KMS-11 (cell line): ENCODE measurements at regions not wholly inside any gene's neighbourhood (a gene's known extent, or its start where the extent isn't known, plus 50 kb on each side); places are given as distances from the start of the nearest gene placed in this dataset.

Experiments used
- H2AFZ ChIP-seq: fragments of 200-600 bp; sonication (generic); 2 replicates; pipeline ENCODE4 v1.6.1; 2016; ENCODE audit warnings: antibody characterized with exemption, mixed run types, low read depth
- H3K27ac ChIP-seq: fragments of 200-600 bp; sonication (generic); 2 replicates; pipeline ENCODE4 v1.6.1; 2016; ENCODE audit warnings: mild to moderate bottlenecking, mixed run types
- H3K27me3 ChIP-seq: fragments of 200-600 bp; sonication (generic); 2 replicates; pipeline ENCODE4 v1.6.1; 2017; ENCODE audit warnings: mild to moderate bottlenecking, low read depth, mixed run types, moderate library complexity; ENCODE audit not compliant: insufficient read depth
- H3K36me3 ChIP-seq: fragments of 200-600 bp; sonication (generic); 2 replicates; pipeline ENCODE4 v1.6.1; 2017; ENCODE audit warnings: mild to moderate bottlenecking, mixed run types; ENCODE audit not compliant: insufficient read depth
- H3K4me1 ChIP-seq: fragments of 200-600 bp; sonication (generic); 2 replicates; pipeline ENCODE4 v1.6.1; 2016; ENCODE audit warnings: mild to moderate bottlenecking, low read depth, mixed run types; ENCODE audit not compliant: poor library complexity, severe bottlenecking
- H3K4me2 ChIP-seq: fragments of 200-600 bp; sonication (generic); 2 replicates; pipeline ENCODE4 v1.7.0; 2016; ENCODE audit warnings: mild to moderate bottlenecking, mixed run types
- H3K4me3 ChIP-seq: fragments of 200-600 bp; sonication (generic); IDR thresholded peaks from 2 replicates; pipeline ENCODE4 v1.6.1; 2017; ENCODE audit warnings: low read depth, low read length, mixed read lengths; ENCODE audit not compliant: insufficient read depth
- H3K79me2 ChIP-seq: fragments of 200-600 bp; sonication (generic); 2 replicates; pipeline ENCODE4 v1.6.1; 2016; ENCODE audit warnings: low read depth, mixed run types; ENCODE audit not compliant: insufficient read depth
- H3K9ac ChIP-seq: fragments of 200-600 bp; sonication (generic); 2 replicates; pipeline ENCODE4 v1.6.1; 2016; ENCODE audit warnings: mild to moderate bottlenecking, mixed run types
- H4K20me1 ChIP-seq: fragments of 200-600 bp; sonication (generic); 2 replicates; pipeline ENCODE4 v1.6.1; 2016; ENCODE audit warnings: mild to moderate bottlenecking, mixed run types; ENCODE audit not compliant: insufficient read depth
- TF ChIP-seq, protein P1 (sequence below): fragments of 200-600 bp; sonication (generic); conservative IDR thresholded peaks from 2 replicates; pipeline ENCODE4 v1.6.1; 2017; ENCODE audit warnings: low read depth, mild to moderate bottlenecking, antibody characterized with exemption, low read length, moderate library complexity, mixed read lengths

DNA sequence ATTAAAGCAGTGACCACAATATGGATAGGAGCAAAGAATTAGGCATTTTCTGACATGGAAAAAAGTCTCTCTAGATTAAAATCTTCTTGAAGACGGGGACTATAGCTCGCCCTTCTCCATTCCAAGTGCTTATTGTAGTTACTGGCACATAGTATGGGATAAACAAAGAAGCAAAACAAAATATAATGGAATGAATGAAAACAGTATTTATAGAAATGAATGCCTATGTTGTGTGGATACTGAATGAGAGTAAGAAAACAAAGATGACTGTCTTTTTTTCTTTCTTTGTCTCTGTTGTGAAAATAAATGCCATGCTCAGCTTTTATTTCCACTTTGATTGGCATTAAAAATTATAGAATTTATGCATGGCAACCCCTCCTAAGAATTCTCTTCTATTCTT, 1414.3 kb upstream of the ACO1 start:
- H3K4me3 ChIP-seq: no peak overlapping the region
- H3K79me2 ChIP-seq: no peaks in the 10 kb centered on the region
- no peaks in the 10 kb centered on the region for H3K36me3 ChIP-seq
- no peak overlapping the region for H2AFZ ChIP-seq
- TF ChIP-seq, protein P1, sequence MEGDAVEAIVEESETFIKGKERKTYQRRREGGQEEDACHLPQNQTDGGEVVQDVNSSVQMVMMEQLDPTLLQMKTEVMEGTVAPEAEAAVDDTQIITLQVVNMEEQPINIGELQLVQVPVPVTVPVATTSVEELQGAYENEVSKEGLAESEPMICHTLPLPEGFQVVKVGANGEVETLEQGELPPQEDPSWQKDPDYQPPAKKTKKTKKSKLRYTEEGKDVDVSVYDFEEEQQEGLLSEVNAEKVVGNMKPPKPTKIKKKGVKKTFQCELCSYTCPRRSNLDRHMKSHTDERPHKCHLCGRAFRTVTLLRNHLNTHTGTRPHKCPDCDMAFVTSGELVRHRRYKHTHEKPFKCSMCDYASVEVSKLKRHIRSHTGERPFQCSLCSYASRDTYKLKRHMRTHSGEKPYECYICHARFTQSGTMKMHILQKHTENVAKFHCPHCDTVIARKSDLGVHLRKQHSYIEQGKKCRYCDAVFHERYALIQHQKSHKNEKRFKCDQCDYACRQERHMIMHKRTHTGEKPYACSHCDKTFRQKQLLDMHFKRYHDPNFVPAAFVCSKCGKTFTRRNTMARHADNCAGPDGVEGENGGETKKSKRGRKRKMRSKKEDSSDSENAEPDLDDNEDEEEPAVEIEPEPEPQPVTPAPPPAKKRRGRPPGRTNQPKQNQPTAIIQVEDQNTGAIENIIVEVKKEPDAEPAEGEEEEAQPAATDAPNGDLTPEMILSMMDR: no peak
- no peaks in the 10 kb centered on the region for H3K27me3 ChIP-seq
- H4K20me1 ChIP-seq: no peaks in the 10 kb centered on the region
- H3K27ac ChIP-seq: no peak overlapping the region
- H3K9ac ChIP-seq: no peak overlapping the region
- no peaks in the 10 kb centered on the region for H3K4me1 ChIP-seq
- no peak overlapping the region for H3K4me2 ChIP-seq

DNA sequence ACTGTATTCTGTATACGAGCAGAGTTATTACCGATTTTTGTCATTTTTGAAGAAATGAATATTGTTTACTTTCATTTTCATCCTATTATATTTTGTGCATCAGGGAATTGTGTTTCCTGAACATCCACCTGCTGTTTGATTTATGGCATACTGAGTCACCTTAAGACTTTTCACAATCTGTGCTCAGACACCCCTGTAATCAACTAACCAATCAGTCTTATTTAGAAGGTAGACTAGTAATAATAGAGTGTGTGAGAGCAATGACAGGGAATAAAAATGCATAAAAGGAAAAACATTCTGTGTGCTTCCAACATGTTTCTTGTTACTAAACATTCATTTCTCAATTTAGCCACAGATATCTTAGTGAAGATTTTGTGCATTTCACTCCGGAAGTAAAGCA, 1413.6 kb upstream of the ACO1 start:
- no peak overlapping the region for H3K27ac ChIP-seq
- no peaks in the 10 kb centered on the region for H4K20me1 ChIP-seq
- no peaks in the 10 kb centered on the region for H3K36me3 ChIP-seq
- no peaks in the 10 kb centered on the region for H3K79me2 ChIP-seq
- no peaks in the 10 kb centered on the region for H3K27me3 ChIP-seq
- no peak overlapping the region for H2AFZ ChIP-seq
- no peak overlapping the region for H3K4me2 ChIP-seq
- H3K9ac ChIP-seq: no peak overlapping the region
- no peak overlapping the region for H3K4me3 ChIP-seq
- TF ChIP-seq, protein P1: no peak
- no peaks in the 10 kb centered on the region for H3K4me1 ChIP-seq

DNA sequence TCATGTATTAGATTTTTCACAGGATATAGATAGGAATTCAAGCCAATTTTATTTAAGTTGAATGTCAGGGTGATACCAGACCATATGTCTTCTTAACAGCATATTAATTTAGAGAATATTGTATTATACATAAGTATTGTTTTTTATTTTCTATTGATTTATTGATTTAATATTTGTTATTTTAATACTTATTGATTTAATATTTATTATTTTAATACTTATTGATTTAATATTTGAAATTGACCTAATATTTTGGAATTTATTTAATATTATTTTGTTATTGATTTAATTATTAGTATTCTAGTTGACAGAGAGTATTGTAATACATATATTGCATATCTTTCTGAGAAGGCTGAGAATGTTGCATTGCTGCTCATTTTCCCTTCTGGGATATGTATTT, 1411.8 kb upstream of the ACO1 start:
- H3K4me1 ChIP-seq: no peaks in the 10 kb centered on the region
- H2AFZ ChIP-seq: no peak overlapping the region
- no peak overlapping the region for H3K9ac ChIP-seq
- no peaks in the 10 kb centered on the region for H4K20me1 ChIP-seq
- no peaks in the 10 kb centered on the region for H3K27me3 ChIP-seq
- no peak overlapping the region for H3K27ac ChIP-seq
- H3K4me3 ChIP-seq: no peak overlapping the region
- H3K79me2 ChIP-seq: no peaks in the 10 kb centered on the region
- TF ChIP-seq, protein P1: no peak
- H3K36me3 ChIP-seq: no peaks in the 10 kb centered on the region
- no peak overlapping the region for H3K4me2 ChIP-seq

DNA sequence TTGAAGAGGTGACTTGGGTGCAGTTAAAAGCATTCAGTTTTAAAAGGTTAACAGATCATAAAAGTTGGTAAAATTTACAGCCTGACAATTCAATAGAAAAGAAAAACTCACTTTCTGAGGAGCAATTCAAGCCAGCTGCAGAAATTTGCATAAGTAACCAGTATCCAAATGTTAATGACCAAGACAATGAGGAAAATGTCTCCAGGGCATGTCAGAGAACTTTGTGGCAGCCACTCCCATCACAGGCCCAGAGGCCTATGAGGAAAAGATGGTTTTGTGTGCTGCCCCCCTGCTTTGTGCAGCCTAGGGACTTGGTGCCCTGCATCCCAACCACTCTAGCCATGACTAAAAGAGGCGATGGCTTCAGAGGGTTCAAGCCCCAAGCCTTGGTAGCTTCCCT, 1406.5 kb upstream of the ACO1 start:
- H3K4me2 ChIP-seq: no peak overlapping the region

More for the DNA sequence above, 1406.5 kb upstream of the ACO1 start:
- Histone ChIP-seq H3K4me3 (no peak overlapping the region), H2AFZ (no peak overlapping the region), H3K27me3 (no peaks in the 10 kb centered on the region), H3K36me3 (no peaks in the 10 kb centered on the region), H3K4me1 (no peaks in the 10 kb centered on the region), H3K9ac (no peak overlapping the region), H4K20me1 (no peaks in the 10 kb centered on the region), H3K79me2 (no peaks in the 10 kb centered on the region), H3K27ac (no peak overlapping the region)
- TF ChIP-seq, protein P1: no peak
